OCI-LY7 (cell line): ENCODE measurements at regions not wholly inside any gene's neighbourhood (a gene's known extent, or its start where the extent isn't known, plus 50 kb on each side); places are given as distances from the start of the nearest gene placed in this dataset.

Experiments used
- BruUV-seq: library from RNA; stranded (reverse); fragments of 400-500 nt; replicated peaks from 2 replicates; lab custom pipeline; 2021; lab: Mats Ljungman, UMichigan
- CTCF ChIA-PET: fragments of 300-600 bp; sonication (Branson Sonifier 250); formaldehyde crosslinking; loops from one replicate; lab custom pipeline; 2022; ENCODE audit warnings: antibody characterized with exemption; ENCODE audit not compliant: unreplicated experiment; lab: Charles Lee
- POLR2A ChIA-PET: fragments of 300-600 bp; sonication (Branson Sonifier 250); formaldehyde crosslinking; loops from one replicate; lab custom pipeline; 2022; ENCODE audit warnings: antibody characterized with exemption; lab: Charles Lee
- DNase-seq: peaks from one replicate; pipeline ENCODE4 v3.0.0-alpha.2; 2015; ENCODE audit warnings: low spot score
- H2AFZ ChIP-seq: fragments of 200-600 bp; sonication (generic), shearing (Covaris generic); 2 replicates; pipeline ENCODE4 v1.6.1; 2014; ENCODE audit warnings: mild to moderate bottlenecking, antibody characterized with exemption, low read length, moderate library complexity
- H3K27ac ChIP-seq: fragments of 200-600 bp; sonication (generic); 2 replicates; pipeline ENCODE4 v1.5.1; 2014; ENCODE audit warnings: mixed run types, low read depth, mild to moderate bottlenecking, moderate library complexity, low read length, inconsistent platforms; ENCODE audit not compliant: poor library complexity, severe bottlenecking
- H3K36me3 ChIP-seq: fragments of 200-600 bp; sonication (generic); 2 replicates; pipeline ENCODE4 v1.6.1; 2014; ENCODE audit warnings: mild to moderate bottlenecking, antibody characterized with exemption, low read length, moderate library complexity, mixed read lengths; ENCODE audit not compliant: insufficient read depth
- H3K4me1 ChIP-seq: fragments of 200-600 bp; sonication (generic); 2 replicates; pipeline ENCODE4 v1.5.1; 2014; ENCODE audit warnings: mild to moderate bottlenecking, low read length; ENCODE audit not compliant: insufficient read depth, poor library complexity, severe bottlenecking
- H3K4me2 ChIP-seq: fragments of 200-600 bp; sonication (generic); 2 replicates; pipeline ENCODE4 v1.6.1; 2014; ENCODE audit warnings: mild to moderate bottlenecking, low read length
- H3K4me3 ChIP-seq: fragments of 200-600 bp; sonication (generic); 2 replicates; pipeline ENCODE4 v1.5.1; 2014; ENCODE audit warnings: mild to moderate bottlenecking, low read depth, low read length; ENCODE audit not compliant: poor library complexity, severe bottlenecking
- H3K79me2 ChIP-seq: fragments of 200-600 bp; sonication (generic); 2 replicates; pipeline ENCODE4 v1.6.1; 2016; ENCODE audit warnings: low read depth, mild to moderate bottlenecking, low read length, moderate library complexity, mixed read lengths; ENCODE audit not compliant: insufficient read depth
- H3K9me2 ChIP-seq: fragments of 200-600 bp; sonication (generic); 2 replicates; pipeline ENCODE4 v1.6.1; 2016; ENCODE audit warnings: mild to moderate bottlenecking, low read length, mixed read lengths; ENCODE audit not compliant: insufficient read depth
- H3K9me3 ChIP-seq: fragments of 200-600 bp; sonication (generic); 2 replicates; pipeline ENCODE4 v1.6.1; 2014; ENCODE audit warnings: mild to moderate bottlenecking, mixed run types, low read length, mixed read lengths
- H4K20me1 ChIP-seq: fragments of 200-600 bp; sonication (generic); 2 replicates; pipeline ENCODE4 v1.6.1; 2014; ENCODE audit warnings: mild to moderate bottlenecking, antibody characterized with exemption, low read length, moderate library complexity, mixed read lengths; ENCODE audit not compliant: insufficient read depth
- EZH2phosphoT487 ChIP-seq: fragments of 200-600 bp; sonication (generic); IDR thresholded peaks from 2 replicates; pipeline ENCODE4 v1.6.1; 2018; ENCODE audit warnings: low read depth, borderline replicate concordance, mild to moderate bottlenecking, mixed run types, antibody characterized with exemption, low read length, moderate library complexity, mixed read lengths
- intact Hi-C: fragments of 100-400 bp; cut with micrococcal nuclease; formaldehyde crosslinking; loops from one replicate; pipeline ENCODE4 v1.10.0; 2022; ENCODE audit not compliant: unreplicated experiment
- TF ChIP-seq, protein P1 (sequence below): fragments of 200-600 bp; sonication (generic); conservative IDR thresholded peaks from 2 replicates; pipeline ENCODE4 v1.5.1; 2014; ENCODE audit warnings: mild to moderate bottlenecking, antibody characterized with exemption, low read length, moderate library complexity, mixed read lengths

DNA sequence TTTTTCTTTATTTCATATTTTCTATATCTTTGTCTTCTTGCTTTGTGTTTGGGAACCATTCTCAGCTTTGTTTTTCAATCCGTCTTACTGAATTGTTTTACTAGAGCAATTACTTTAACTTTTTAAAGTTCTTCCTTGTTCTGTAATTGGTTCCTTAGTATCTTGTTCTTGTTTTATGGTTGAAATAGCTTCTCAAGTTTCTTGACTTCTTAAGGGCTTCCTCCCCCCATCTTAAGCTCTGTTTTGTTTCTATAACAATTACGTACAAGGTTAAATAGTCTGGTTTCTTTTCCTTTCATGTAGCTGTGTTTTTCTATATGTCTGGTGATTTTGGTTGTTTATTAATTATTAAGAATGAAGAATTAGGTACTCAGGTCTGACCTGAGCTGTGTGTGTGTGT, 158.0 kb downstream of the SDHAF3 start:
- no TSS peak for BruUV-seq
- Histone ChIP-seq H3K9me3 (no peaks in the 10 kb centered on the region), H3K4me3 (no peak overlapping the region), H2AFZ (no peak overlapping the region), H3K79me2 (no peaks in the 10 kb centered on the region), H3K27ac (no peak overlapping the region), H3K9me2 (no peaks in the 10 kb centered on the region), H3K36me3 (no peaks in the 10 kb centered on the region), H3K4me1 (no peaks in the 10 kb centered on the region), H4K20me1 (no peaks in the 10 kb centered on the region), H3K4me2 (no peak overlapping the region)
- TF ChIP-seq EZH2phosphoT487, result no peak
- TF ChIP-seq, protein P1, sequence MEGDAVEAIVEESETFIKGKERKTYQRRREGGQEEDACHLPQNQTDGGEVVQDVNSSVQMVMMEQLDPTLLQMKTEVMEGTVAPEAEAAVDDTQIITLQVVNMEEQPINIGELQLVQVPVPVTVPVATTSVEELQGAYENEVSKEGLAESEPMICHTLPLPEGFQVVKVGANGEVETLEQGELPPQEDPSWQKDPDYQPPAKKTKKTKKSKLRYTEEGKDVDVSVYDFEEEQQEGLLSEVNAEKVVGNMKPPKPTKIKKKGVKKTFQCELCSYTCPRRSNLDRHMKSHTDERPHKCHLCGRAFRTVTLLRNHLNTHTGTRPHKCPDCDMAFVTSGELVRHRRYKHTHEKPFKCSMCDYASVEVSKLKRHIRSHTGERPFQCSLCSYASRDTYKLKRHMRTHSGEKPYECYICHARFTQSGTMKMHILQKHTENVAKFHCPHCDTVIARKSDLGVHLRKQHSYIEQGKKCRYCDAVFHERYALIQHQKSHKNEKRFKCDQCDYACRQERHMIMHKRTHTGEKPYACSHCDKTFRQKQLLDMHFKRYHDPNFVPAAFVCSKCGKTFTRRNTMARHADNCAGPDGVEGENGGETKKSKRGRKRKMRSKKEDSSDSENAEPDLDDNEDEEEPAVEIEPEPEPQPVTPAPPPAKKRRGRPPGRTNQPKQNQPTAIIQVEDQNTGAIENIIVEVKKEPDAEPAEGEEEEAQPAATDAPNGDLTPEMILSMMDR, result no peak
- CTCF ChIA-PET, result no interaction called here
- intact Hi-C loops, result no loop called here
- POLR2A ChIA-PET, result interaction anchor here (0.7 to 1.3 kb wide), 2 partner anchors 8 to 9 kb away, joined by 3 to 4 read pairs; no protein-coding TSS in a partner anchor
- no peak for DNase-seq

DNA sequence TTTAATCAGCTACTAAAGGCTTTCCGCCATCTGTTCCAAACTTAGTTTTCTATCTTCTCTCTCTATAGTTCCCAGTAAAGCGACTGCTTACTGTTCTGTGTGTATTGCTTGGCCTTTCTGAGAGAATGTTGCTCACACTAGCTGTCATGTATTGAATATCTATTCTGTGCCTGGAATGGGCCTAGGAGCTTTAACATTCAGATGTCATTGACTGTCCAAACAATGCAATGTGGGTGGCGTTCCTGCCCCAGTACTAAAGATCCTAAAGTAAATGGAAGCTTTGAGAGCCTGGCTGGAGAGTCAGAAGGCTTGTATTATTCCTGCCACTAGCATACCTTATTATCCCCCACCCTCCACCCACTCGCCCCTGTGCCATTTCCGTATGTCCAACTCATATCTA, 163.5 kb downstream of the SDHAF3 start:
- no peaks in the 10 kb centered on the region for H4K20me1 ChIP-seq
- BruUV-seq, result no TSS peak
- no peak overlapping the region for H3K27ac ChIP-seq
- TF ChIP-seq, protein P1, result no peak
- TF ChIP-seq EZH2phosphoT487, result no peak
- H3K79me2 ChIP-seq, result no peaks in the 10 kb centered on the region
- intact Hi-C loops, result no loop called here
- H3K36me3 ChIP-seq, result no peaks in the 10 kb centered on the region
- no peaks in the 10 kb centered on the region for H3K9me2 ChIP-seq
- CTCF ChIA-PET, result no interaction called here
- H3K4me1 ChIP-seq, result no peaks in the 10 kb centered on the region
- H3K4me3 ChIP-seq, result no peak overlapping the region
- H2AFZ ChIP-seq, result no peak overlapping the region
- POLR2A ChIA-PET, result interaction anchor here (1.3 kb wide), 1 partner anchor 12 kb away, joined by 3 read pairs; no protein-coding TSS in a partner anchor
- H3K4me2 ChIP-seq, result no peak overlapping the region
- no peak for DNase-seq
- no peaks in the 10 kb centered on the region for H3K9me3 ChIP-seq

DNA sequence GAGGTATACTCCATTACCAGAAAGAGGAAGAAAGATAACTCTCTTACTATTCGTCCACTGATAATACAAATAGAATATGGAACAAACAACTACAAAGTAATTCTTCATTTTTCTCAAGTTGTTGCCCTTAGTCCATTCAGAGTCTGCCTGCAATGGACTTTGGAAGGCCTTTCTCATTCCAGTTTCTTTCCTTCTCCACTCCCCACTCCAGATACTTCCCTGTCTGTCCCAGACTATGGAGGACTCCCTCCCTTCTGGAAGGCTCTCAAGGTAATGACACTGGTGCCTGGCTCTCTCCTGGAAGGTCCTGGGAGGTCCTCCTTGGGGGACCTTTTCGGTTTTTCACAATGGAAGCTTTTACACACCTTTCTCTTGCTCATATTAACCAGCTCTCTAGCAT, 167.8 kb downstream of the SDHAF3 start:
- Histone ChIP-seq H3K4me3 (no peak overlapping the region), H2AFZ (no peak overlapping the region), H3K79me2 (no peaks in the 10 kb centered on the region), H3K9me2 (no peaks in the 10 kb centered on the region), H3K4me1 (no peaks in the 10 kb centered on the region), H4K20me1 (no peaks in the 10 kb centered on the region), H3K4me2 (no peak overlapping the region), H3K9me3 (no peaks in the 10 kb centered on the region), H3K36me3 (no peaks in the 10 kb centered on the region), H3K27ac (no peak overlapping the region)
- no peak for TF ChIP-seq EZH2phosphoT487
- TF ChIP-seq, protein P1, result no peak
- intact Hi-C loops, result no loop called here
- DNase-seq, result no peak
- POLR2A ChIA-PET, result no interaction called here
- CTCF ChIA-PET, result no interaction called here
- no TSS peak for BruUV-seq
